HepG2 (cell line): ENCODE measurements at regions not wholly inside any gene's neighbourhood (a gene's known extent, or its start where the extent isn't known, plus 50 kb on each side); places are given as distances from the start of the nearest gene placed in this dataset.

ENCODE experiments used
- ATAC-seq: fragments of 200-7000 bp; cut with Tn5 transposase; 3 replicates; pipeline ENCODE4 v1.9.1; 2020; ENCODE audit warnings: mild to moderate bottlenecking, moderate library complexity
- BruUV-seq: library from RNA; stranded (reverse); fragments of 400-500 nt; replicated peaks from 2 replicates; lab custom pipeline; 2021; lab: Mats Ljungman, UMichigan
- CTCF ChIA-PET: fragments of 300-600 bp; formaldehyde crosslinking; extraction: SDS; loops from one replicate; lab custom pipeline; 2021; ENCODE audit warnings: low total read pairs, inconsistent platforms, low intra/inter-chr PET ratio; lab: Yijun Ruan, JAX
- POLR2A ChIA-PET: fragments of 350-600 bp; sonication (Branson Sonifier 250); formaldehyde crosslinking; loops from one replicate; lab custom pipeline; 2020; ENCODE audit warnings: antibody characterized with exemption, inconsistent platforms; lab: Yijun Ruan, JAX
- DNase-seq: peaks from one replicate; pipeline ENCODE4 v3.0.0-alpha.2; 2015; ENCODE audit warnings: low spot score
- FAIRE-seq: peaks from 3 replicates; lab custom pipeline; 2011; peaks lifted over from hg19 to GRCh38; lab: Jason Lieb, UNC
- H2AFZ ChIP-seq: one replicate; pipeline ENCODE4 v1.6.1; 2011; ENCODE audit warnings: low read length, inconsistent platforms
- H3K27ac ChIP-seq: fragments of 300-600 bp; 3 replicates; pipeline ENCODE4 v1.8.0; 2011; ENCODE audit warnings: mixed run types, mild to moderate bottlenecking, mixed read lengths, low read length, inconsistent platforms; ENCODE audit not compliant: insufficient read depth; ENCODE audit errors: extremely low read length
- H3K27me3 ChIP-seq, 2 experiments: fragments of 200-600 bp in 1 of 2; 2 replicates in 1 of 2; 3 replicates in 1 of 2; pipeline versions ENCODE4 v1.6.0 to v1.8.0; 2011; ENCODE audit warnings: low read length in 2 of 2, mild to moderate bottlenecking in 2 of 2, moderate library complexity in 2 of 2, inconsistent platforms in 1 of 2; ENCODE audit not compliant: insufficient read depth in 2 of 2, control insufficient read depth in 1 of 2
- H3K36me3 ChIP-seq, 2 experiments: fragments of 200-600 bp in 1 of 2; replicated peaks in 1 of 2; 2 replicates in 1 of 2; 3 replicates in 1 of 2; pipeline versions ENCODE4 v1.5.1 to v1.8.0; 2011; ENCODE audit warnings: low read length in 2 of 2, inconsistent platforms in 1 of 2; ENCODE audit not compliant: insufficient read depth in 2 of 2, control insufficient read depth in 1 of 2
- H3K4me1 ChIP-seq: 2 replicates; pipeline ENCODE4 v1.5.1; 2012; ENCODE audit warnings: low read length, inconsistent platforms; ENCODE audit not compliant: insufficient read depth
- H3K4me2 ChIP-seq: 2 replicates; pipeline ENCODE4 v1.6.0; 2011; ENCODE audit warnings: low read depth, low read length, inconsistent platforms
- H3K4me3 ChIP-seq, 3 experiments: fragments of 200-600 bp in 1 of 3; sonication (generic), shearing (Covaris generic) in 1 of 3; replicated peaks in 1 of 3; 2 replicates each; pipeline ENCODE4 v1.5.1; 2011 to 2016; ENCODE audit warnings: low read length in 3 of 3, inconsistent platforms in 2 of 3, low read depth in 2 of 3, mild to moderate bottlenecking in 2 of 3, control low read depth in 1 of 3, mixed read lengths in 1 of 3; ENCODE audit not compliant: insufficient read depth in 1 of 3
- H3K79me2 ChIP-seq: one replicate; pipeline ENCODE4 v1.6.1; 2011; ENCODE audit warnings: low read length, inconsistent platforms; ENCODE audit not compliant: insufficient read depth
- H3K9ac ChIP-seq: 2 replicates; pipeline ENCODE4 v1.6.0; 2011; ENCODE audit warnings: mild to moderate bottlenecking, low read depth, low read length, inconsistent platforms; ENCODE audit not compliant: insufficient read depth
- H3K9me3 ChIP-seq: 2 replicates; pipeline ENCODE4 v1.5.1; 2012; ENCODE audit warnings: mild to moderate bottlenecking, low read length
- H4K20me1 ChIP-seq: 2 replicates; pipeline ENCODE4 v1.6.0; 2011; ENCODE audit warnings: inconsistent platforms, mild to moderate bottlenecking, low read length, moderate library complexity; ENCODE audit not compliant: insufficient read depth
- BRD4 ChIP-seq: sonication (generic); formaldehyde crosslinking; IDR thresholded peaks from 2 replicates; pipeline ENCODE4 v1.4.0; 2020; ENCODE audit warnings: missing genetic modification reagents
- KAT2B ChIP-seq: fragments of 150-350 bp; IDR thresholded peaks from 2 replicates; pipeline ENCODE4 v1.6.1; 2014; ENCODE audit warnings: low read depth, low read length, borderline replicate concordance
- KAT8 ChIP-seq: IDR thresholded peaks from 2 replicates; pipeline ENCODE4 v1.6.1; 2016; ENCODE audit warnings: missing genetic modification reagents, missing compliant biosample characterization
- MATR3 ChIP-seq: sonication (generic); formaldehyde crosslinking; IDR thresholded peaks from 2 replicates; pipeline ENCODE4 v1.4.0; 2020; ENCODE audit warnings: missing genetic modification reagents
- MYC ChIP-seq: sonication (generic); formaldehyde crosslinking; IDR thresholded peaks from 2 replicates; pipeline ENCODE4 v1.9.0; 2021; ENCODE audit warnings: missing genetic modification reagents, borderline replicate concordance
- NFKB2 ChIP-seq: sonication (generic); formaldehyde crosslinking; IDR thresholded peaks from 2 replicates; pipeline ENCODE4 v1.4.0; 2020; ENCODE audit warnings: missing genetic modification reagents, borderline replicate concordance
- ONECUT2 ChIP-seq: sonication (generic); formaldehyde crosslinking; IDR thresholded peaks from 2 replicates; pipeline ENCODE4 v1.4.0; 2020; ENCODE audit warnings: missing genetic modification reagents
- PCBP2 ChIP-seq: fragments of 200-400 bp; formaldehyde crosslinking; optimal IDR thresholded peaks from 2 replicates; pipeline ENCODE3; 2018; ENCODE audit warnings: low read length, low read depth; ENCODE audit not compliant: poor library complexity, severe bottlenecking
- PHF5A ChIP-seq: IDR thresholded peaks from one replicate; pipeline ENCODE4 v1.6.1; 2018; ENCODE audit warnings: low read depth, missing genetic modification reagents; ENCODE audit not compliant: unreplicated experiment
- SMYD3 ChIP-seq: sonication (generic); formaldehyde crosslinking; IDR thresholded peaks from 2 replicates; pipeline ENCODE4 v1.8.1; 2023; ENCODE audit warnings: mild to moderate bottlenecking, missing genetic modification reagents
- SNAI1 ChIP-seq: sonication (generic); formaldehyde crosslinking; IDR thresholded peaks from 2 replicates; pipeline ENCODE4 v1.5.0; 2020; ENCODE audit warnings: mild to moderate bottlenecking, missing genetic modification reagents, borderline replicate concordance
- ZFY ChIP-seq: sonication (generic); formaldehyde crosslinking; IDR thresholded peaks from 2 replicates; pipeline ENCODE4 v1.4.0; 2020; ENCODE audit warnings: missing genetic modification reagents
- ZKSCAN5 ChIP-seq: sonication (generic); formaldehyde crosslinking; IDR thresholded peaks from 2 replicates; pipeline ENCODE4 v1.5.1; 2020; ENCODE audit warnings: mild to moderate bottlenecking, missing genetic modification reagents
- ZNF562 ChIP-seq: sonication (generic); formaldehyde crosslinking; IDR thresholded peaks from 2 replicates; pipeline ENCODE4 v1.8.0; 2022; ENCODE audit warnings: missing genetic modification reagents, borderline replicate concordance
- WGBS: methylation state at CpG from one replicate; pipeline ENCODE4 v1.1.6; 2017; ENCODE audit warnings: low lambda C conversion rate; 5-methylcytosine and 5-hydroxymethylcytosine counted together
- in situ Hi-C: cut with HindIII; loops from 2 replicates; pipeline ENCODE4 v1.10.0; 2017; ENCODE audit warnings: low pct_unique_long_range_greater_than_20kb; ENCODE audit not compliant: extremely low pct_ligation_motif_present
- intact Hi-C: fragments of 100-400 bp; cut with micrococcal nuclease; formaldehyde crosslinking; loops from one replicate; pipeline ENCODE4 v1.10.0; 2022; ENCODE audit not compliant: unreplicated experiment
- TF ChIP-seq, protein P1 (sequence below): sonication (generic); formaldehyde crosslinking; IDR thresholded peaks from 2 replicates; pipeline ENCODE4 v1.9.0; 2021; ENCODE audit warnings: missing genetic modification reagents, borderline replicate concordance
- TF ChIP-seq, protein P2 (sequence below): sonication (generic); formaldehyde crosslinking; IDR thresholded peaks from 2 replicates; pipeline ENCODE4 v1.8.0; 2022; ENCODE audit warnings: mild to moderate bottlenecking, missing genetic modification reagents; ENCODE audit not compliant: insufficient replicate concordance
- TF ChIP-seq, protein P3 (sequence below), 2 experiments: fragments of 450-650 bp in 1 of 2; sonication (generic) in 1 of 2; formaldehyde crosslinking; IDR thresholded peaks; 2 replicates each; pipeline versions ENCODE4 v1.5.0 to v1.8.0; 2020 to 2022; ENCODE audit warnings: mild to moderate bottlenecking in 1 of 2, missing genetic modification reagents in 1 of 2

DNA sequence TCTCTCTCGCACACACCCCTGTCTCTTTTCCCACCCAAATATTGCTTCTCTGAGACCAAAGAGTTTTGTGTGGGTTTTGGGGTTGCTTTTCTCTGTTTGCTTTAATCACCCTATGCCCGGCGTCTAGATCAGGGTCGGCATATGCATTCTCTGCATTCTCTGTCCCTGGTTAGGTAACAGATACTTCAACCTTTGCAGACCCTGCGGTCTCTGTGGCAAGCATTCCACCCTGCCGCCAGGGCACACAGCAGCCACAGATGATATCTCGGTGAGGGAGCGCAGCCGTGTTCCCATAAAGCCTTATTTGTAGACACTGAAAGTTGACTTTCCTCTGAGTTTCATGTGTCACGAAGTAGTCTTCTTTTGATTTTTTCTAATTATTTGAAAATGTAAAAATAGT, 110.4 kb upstream of the FZD10 start:
- DNase-seq, result no peak
- Histone ChIP-seq H3K27ac (no peak overlapping the region), H3K4me1 (no peaks in the 10 kb centered on the region), H3K4me2 (no peak overlapping the region), H3K9ac (no peak overlapping the region), H3K4me3 (no peak overlapping the region), H3K27me3 (peaks cover 0 to 6% of the 10 kb centered on the region in 2 experiments; a peak in 1 of 5 replicates), H3K9me3 (no peaks in the 10 kb centered on the region), H4K20me1 (no peaks in the 10 kb centered on the region), H3K36me3 (no peaks in the 10 kb centered on the region), H2AFZ (no peak overlapping the region), H3K79me2 (no peaks in the 10 kb centered on the region)
- WGBS, result 41% methylated on average over 10 of the region's 10 CpGs
- FAIRE-seq, result no peak
- in situ Hi-C loops, result no loop called here
- TF ChIP-seq ONECUT2 (CRISPR knock-in tag), result no peak
- no peak for TF ChIP-seq SMYD3
- no peak for TF ChIP-seq PCBP2
- no peak for TF ChIP-seq ZFY (CRISPR knock-in tag)
- TF ChIP-seq SNAI1 (CRISPR knock-in tag), result no peak
- TF ChIP-seq BRD4 (CRISPR knock-in tag), result no peak
- TF ChIP-seq, protein P1, sequence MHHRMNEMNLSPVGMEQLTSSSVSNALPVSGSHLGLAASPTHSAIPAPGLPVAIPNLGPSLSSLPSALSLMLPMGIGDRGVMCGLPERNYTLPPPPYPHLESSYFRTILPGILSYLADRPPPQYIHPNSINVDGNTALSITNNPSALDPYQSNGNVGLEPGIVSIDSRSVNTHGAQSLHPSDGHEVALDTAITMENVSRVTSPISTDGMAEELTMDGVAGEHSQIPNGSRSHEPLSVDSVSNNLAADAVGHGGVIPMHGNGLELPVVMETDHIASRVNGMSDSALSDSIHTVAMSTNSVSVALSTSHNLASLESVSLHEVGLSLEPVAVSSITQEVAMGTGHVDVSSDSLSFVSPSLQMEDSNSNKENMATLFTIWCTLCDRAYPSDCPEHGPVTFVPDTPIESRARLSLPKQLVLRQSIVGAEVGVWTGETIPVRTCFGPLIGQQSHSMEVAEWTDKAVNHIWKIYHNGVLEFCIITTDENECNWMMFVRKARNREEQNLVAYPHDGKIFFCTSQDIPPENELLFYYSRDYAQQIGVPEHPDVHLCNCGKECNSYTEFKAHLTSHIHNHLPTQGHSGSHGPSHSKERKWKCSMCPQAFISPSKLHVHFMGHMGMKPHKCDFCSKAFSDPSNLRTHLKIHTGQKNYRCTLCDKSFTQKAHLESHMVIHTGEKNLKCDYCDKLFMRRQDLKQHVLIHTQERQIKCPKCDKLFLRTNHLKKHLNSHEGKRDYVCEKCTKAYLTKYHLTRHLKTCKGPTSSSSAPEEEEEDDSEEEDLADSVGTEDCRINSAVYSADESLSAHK (CRISPR knock-in tag), result no peak
- TF ChIP-seq ZKSCAN5, result no peak
- TF ChIP-seq, protein P2, sequence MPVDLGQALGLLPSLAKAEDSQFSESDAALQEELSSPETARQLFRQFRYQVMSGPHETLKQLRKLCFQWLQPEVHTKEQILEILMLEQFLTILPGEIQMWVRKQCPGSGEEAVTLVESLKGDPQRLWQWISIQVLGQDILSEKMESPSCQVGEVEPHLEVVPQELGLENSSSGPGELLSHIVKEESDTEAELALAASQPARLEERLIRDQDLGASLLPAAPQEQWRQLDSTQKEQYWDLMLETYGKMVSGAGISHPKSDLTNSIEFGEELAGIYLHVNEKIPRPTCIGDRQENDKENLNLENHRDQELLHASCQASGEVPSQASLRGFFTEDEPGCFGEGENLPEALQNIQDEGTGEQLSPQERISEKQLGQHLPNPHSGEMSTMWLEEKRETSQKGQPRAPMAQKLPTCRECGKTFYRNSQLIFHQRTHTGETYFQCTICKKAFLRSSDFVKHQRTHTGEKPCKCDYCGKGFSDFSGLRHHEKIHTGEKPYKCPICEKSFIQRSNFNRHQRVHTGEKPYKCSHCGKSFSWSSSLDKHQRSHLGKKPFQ (CRISPR knock-in tag), result no peak
- no peak for TF ChIP-seq NFKB2 (CRISPR knock-in tag)
- TF ChIP-seq KAT2B, result no peak
- no peak for TF ChIP-seq KAT8 (CRISPR knock-in tag)
- TF ChIP-seq ZNF562 (CRISPR knock-in tag), result no peak
- TF ChIP-seq MATR3 (CRISPR knock-in tag), result no peak
- no peak for TF ChIP-seq MYC (CRISPR knock-in tag)
- TF ChIP-seq, protein P3, sequence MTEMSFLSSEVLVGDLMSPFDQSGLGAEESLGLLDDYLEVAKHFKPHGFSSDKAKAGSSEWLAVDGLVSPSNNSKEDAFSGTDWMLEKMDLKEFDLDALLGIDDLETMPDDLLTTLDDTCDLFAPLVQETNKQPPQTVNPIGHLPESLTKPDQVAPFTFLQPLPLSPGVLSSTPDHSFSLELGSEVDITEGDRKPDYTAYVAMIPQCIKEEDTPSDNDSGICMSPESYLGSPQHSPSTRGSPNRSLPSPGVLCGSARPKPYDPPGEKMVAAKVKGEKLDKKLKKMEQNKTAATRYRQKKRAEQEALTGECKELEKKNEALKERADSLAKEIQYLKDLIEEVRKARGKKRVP (CRISPR knock-in tag; IDR thresholded peaks at IDR 0.05), result no peak
- no peak for TF ChIP-seq PHF5A (CRISPR knock-in tag)
- CTCF ChIA-PET, result no interaction called here
- ATAC-seq, result no peak
- BruUV-seq, result no TSS peak
- intact Hi-C loops, result no loop called here
- POLR2A ChIA-PET, result no interaction called here
